GM21526 (cell line): ENCODE measurements at regions not wholly inside any gene's neighbourhood (a gene's known extent, or its start where the extent isn't known, plus 50 kb on each side); places are given as distances from the start of the nearest gene placed in this dataset.
"Not testable (repeated sequence)": the region's sequence is repeated elsewhere in the genome, so short reads cannot be mapped to it uniquely, and the experiment has no call there.

Experiments
- ATAC-seq: cut with Tn5 transposase; IDR thresholded peaks from one replicate; pipeline ENCODE4 v1.9.1; 2021; ENCODE audit warnings: moderate library complexity; ENCODE audit not compliant: unreplicated experiment, low FRiP score

- no peak for ATAC-seq
Measured at GRCh38 chr7:153070141-153070540, 310.6 kb downstream of the ACTR3B start.

GRCh38 chr7:153072806-153073205 lies 313.3 kb downstream of the ACTR3B start:
- no peak for ATAC-seq

DNA sequence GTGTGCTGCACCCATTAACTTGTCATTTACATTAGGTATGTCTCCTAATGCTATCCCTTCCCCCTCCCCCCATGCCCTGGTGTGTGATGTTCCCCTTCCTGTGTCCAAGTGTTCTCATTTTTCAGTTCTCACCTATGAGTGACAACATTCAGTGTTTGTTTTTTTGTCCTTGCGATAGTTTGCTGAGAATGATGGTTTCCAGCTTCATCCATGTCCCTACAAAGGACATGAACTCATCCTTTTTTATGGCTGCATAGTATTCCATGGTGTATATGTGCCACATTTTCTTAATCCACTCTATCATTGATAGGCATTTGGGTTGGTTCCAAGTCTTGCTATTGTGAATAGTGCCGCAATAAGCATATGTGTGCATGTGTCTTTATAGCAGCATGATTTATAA lies 316.7 kb downstream of the ACTR3B start:
- not testable (repeated sequence) for ATAC-seq

DNA sequence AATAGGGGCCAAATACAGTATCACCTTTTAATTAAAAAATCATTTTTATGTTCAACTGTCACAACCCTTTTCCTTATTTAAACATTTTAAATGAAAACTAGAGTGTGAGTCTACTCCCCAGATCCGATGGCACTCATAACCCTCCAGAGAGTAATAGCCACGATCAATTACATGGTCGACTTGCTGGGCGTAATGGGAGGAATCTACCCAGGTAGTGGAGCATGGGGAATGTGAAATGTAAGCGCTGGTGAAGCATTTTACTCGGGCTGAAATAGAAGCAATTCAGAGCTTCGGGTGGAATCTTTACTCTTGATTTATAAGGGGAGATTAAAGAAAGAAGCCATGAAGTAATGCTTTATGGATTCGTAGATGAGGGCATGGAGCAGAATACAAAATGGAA lies 321.9 kb downstream of the ACTR3B start:
- no peak for ATAC-seq

- ATAC-seq: no peak
Measured at GRCh38 chr7:153084278-153084677, 324.7 kb downstream of the ACTR3B start.

- no peak for ATAC-seq
Measured at GRCh38 chr7:153087498-153087897, 327.9 kb downstream of the ACTR3B start.

DNA sequence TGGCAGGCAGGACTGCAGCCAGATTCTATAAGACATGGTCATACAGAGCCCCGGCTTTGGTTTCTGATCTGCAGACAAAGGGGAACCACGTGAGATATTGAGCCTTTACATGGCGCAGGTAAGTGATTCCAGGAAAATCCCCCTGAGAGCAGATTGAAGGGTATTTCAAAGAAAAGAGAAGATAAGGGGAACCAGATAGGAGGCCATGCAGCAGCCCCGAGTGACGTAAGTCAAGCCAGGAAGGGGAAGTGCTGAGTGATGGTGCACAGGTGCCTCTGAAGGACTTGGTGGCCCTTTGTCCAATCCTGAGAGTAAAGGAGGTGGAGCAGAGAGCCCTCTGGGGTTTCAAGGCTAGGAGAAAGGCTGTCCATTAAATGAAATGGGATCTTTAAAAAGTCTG lies 329.0 kb downstream of the ACTR3B start:
- ATAC-seq: no peak

GRCh38 chr7:153090209-153090608 lies 330.7 kb downstream of the ACTR3B start:
- ATAC-seq: no peak

- ATAC-seq: no peak
Measured at GRCh38 chr7:153090764-153091163, 331.2 kb downstream of the ACTR3B start.

- ATAC-seq: no peak
Measured at GRCh38 chr7:153091477-153091876, 331.9 kb downstream of the ACTR3B start.

DNA sequence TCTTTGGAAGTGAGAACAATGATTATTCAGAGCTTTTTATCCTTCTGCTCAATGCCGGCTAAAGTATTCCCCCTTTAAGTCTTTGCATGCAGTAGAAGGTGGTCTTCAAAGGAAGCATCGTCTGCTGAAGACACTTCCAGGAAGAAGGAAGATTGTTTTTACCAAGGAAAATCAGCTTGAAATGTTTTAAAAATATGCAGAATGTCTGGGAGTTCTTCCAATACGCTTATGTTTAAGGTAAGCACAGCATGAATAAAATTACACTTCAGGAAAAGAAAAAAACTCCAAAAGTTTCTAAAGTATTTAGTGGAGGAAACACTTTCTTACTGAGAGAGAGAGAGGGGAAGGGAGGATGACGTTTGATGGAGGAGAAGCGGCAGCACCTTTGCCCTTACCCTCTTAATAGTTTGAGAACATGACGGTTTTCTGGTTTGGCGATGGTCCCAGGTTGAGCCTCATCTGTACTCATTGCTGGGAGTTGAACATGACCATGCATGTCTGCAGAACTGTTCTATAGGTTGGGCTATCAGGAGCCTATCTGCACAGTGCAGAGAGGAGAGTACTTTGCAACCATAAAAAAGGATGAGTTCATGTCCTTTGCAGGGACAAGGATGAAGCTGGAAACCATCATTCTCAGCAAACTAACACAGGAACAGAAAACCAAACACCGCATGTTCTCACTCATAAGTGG lies 338.1 kb downstream of the ACTR3B start:
- ATAC-seq: no peak

- no peak for ATAC-seq
Measured at GRCh38 chr7:153099235-153099634, 339.7 kb downstream of the ACTR3B start.

DNA sequence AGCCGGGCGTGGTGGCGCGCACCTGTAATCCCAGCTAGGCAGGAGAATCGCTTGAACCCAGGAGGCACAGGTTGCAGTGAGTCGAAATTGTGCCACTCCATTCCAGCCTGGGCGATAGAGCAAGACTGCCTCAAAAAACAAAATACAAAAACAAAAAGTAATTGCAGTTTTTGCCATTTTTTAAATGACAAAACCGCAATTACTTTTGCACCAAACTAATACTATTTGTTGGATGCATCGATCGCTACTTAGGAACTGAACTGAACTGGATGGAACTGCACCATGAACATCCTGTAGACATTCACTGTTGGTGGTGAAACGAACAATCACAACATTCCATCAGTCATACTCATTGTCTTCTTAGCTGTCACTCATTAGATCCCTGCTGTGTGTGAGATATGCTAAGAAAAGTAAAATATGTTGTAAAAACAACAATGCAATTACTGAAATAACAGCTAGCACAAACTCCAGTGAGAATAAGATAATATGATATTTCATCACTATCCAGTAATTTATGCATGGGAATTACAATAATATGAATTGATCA lies 341.2 kb downstream of the ACTR3B start:
- no peak for ATAC-seq

DNA sequence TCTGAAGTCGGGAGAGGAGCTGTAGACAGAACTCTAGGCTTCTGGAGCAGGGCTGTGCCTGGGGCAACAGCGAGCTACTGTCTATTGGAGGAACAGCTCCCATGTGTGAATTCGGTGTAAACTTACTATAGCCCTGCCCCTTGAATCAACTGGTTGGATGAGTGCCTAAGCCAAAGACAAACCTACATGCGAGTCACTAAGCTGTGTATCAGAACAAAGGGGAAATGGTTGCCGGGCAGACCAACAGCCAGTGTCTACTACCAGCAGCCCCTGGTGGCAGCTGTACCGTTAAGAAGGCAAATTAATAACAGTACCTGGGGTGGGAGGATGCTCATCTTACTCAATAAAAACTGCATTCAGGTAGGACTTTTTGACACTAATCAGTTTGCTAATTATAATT lies 343.6 kb downstream of the ACTR3B start:
- no peak for ATAC-seq

- ATAC-seq: no peak
Measured at GRCh38 chr7:153107826-153108225, 348.3 kb downstream of the ACTR3B start.

GRCh38 chr7:153109566-153109965 lies 350.0 kb downstream of the ACTR3B start:
- no peak for ATAC-seq

GRCh38 chr7:153110606-153111005 lies 351.1 kb downstream of the ACTR3B start:
- ATAC-seq: no peak

GRCh38 chr7:153122255-153122654 lies 362.7 kb downstream of the ACTR3B start:
- not testable (repeated sequence) for ATAC-seq

GRCh38 chr7:153130052-153130451 lies 370.5 kb downstream of the ACTR3B start:
- no peak for ATAC-seq

DNA sequence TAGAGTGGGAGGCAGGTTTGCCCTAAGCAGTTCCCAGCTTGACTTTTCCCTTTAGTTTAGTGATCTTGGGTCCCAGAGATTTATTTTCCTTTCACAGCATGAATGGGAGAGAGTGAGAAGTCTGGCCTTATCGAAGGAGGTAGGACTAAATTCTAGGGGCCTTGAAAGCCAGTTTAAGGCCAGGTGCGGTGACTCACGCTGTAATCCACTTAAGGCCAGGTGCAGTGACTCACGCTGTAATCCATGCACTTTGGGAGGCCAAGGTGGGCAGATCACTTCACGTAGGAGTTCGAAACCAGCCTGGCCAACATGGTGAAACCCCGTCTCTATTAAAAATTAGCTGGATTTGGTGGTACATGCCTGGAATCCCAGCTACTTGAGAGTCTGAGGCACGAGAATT lies 392.2 kb downstream of the ACTR3B start:
- ATAC-seq: no peak

DNA sequence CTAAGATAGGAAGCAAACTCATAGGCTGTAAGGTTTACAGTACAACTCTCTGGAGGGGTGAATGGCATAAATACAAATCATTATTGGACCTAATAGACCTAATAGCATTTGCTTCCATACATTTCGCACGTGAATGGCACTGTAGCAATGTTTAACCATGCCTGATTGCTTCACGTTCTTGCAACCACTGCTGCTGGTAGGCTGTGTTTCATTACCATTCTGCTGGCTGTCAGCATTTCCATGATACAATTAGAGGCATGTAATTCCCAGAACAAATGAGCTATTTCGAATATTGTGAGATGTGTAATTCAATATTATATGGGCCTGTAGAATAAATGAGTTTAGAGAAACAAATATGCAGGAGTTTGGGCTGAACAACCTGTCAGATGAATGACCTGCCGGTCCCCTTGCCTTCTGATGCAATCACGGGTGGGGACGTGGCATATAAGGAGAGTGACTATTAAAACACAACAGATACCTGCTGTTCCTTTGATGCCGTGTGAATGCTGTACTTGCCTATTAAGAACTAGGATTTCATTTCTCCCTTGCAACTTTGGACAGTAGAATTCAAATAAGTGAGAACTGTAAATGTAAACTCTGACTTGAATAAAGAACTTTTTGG lies 393.4 kb downstream of the ACTR3B start:
- ATAC-seq: no peak

- ATAC-seq: no peak
Measured at GRCh38 chr7:153158149-153158548, 398.6 kb downstream of the ACTR3B start.
